ENCODE measurements at regions not wholly inside any gene's neighbourhood (a gene's known extent, or its start where the extent isn't known, plus 50 kb on each side); places are given as distances from the start of the nearest gene placed in this dataset.

GRCh38 chr2:12083081-12083581 is 336.7 kb downstream of the LPIN1 start:
- DNase-seq (ENCODE audit: low spot score): no peak

- no peak for DNase-seq (ENCODE audit: low spot score)
These were observed 337.4 kb downstream of the LPIN1 start for GRCh38 chr2:12083713-12084419.

- no peak for DNase-seq (ENCODE audit: low spot score)
These were observed 340.7 kb downstream of the LPIN1 start for GRCh38 chr2:12087175-12087574.

GRCh38 chr2:12087671-12088380 is 341.4 kb downstream of the LPIN1 start:
- DNase-seq (ENCODE audit: low spot score): no peak

GRCh38 chr2:12089001-12089400 is 342.6 kb downstream of the LPIN1 start:
- no peak for DNase-seq (ENCODE audit: low spot score)

- DNase-seq (ENCODE audit: low spot score): no peak
These were observed 343.1 kb downstream of the LPIN1 start for GRCh38 chr2:12089496-12089895.

- DNase-seq (ENCODE audit: low spot score): no peak
These were observed 343.6 kb downstream of the LPIN1 start for GRCh38 chr2:12090072-12090471.

- no peak for DNase-seq (ENCODE audit: low spot score)
These were observed 344.2 kb downstream of the LPIN1 start for GRCh38 chr2:12090590-12090989.

- no peak for DNase-seq (ENCODE audit: low spot score)
These were observed 344.9 kb downstream of the LPIN1 start for GRCh38 chr2:12091201-12091806.

GRCh38 chr2:12094134-12094533 is 347.7 kb downstream of the LPIN1 start:
- DNase-seq (ENCODE audit: low spot score): no peak

- no peak for DNase-seq (ENCODE audit: low spot score)
These were observed 349.8 kb downstream of the LPIN1 start for GRCh38 chr2:12096051-12096787.

- no peak for DNase-seq (ENCODE audit: low spot score)
These were observed 350.5 kb downstream of the LPIN1 start for GRCh38 chr2:12096788-12097449.

GRCh38 chr2:12097859-12098258 is 351.4 kb downstream of the LPIN1 start:
- no peak for DNase-seq (ENCODE audit: low spot score)

GRCh38 chr2:12099374-12099773 is 352.9 kb downstream of the LPIN1 start:
- DNase-seq (ENCODE audit: low spot score): no peak

GRCh38 chr2:12102679-12103078 is 356.2 kb downstream of the LPIN1 start:
- no peak for DNase-seq (ENCODE audit: low spot score)

GRCh38 chr2:12105180-12105579 is 358.7 kb downstream of the LPIN1 start:
- DNase-seq (ENCODE audit: low spot score): no peak

- DNase-seq (ENCODE audit: low spot score): no peak
These were observed 360.1 kb downstream of the LPIN1 start for GRCh38 chr2:12106440-12107080.

- DNase-seq (ENCODE audit: low spot score): no peak
These were observed 360.9 kb downstream of the LPIN1 start for GRCh38 chr2:12107321-12107720.

GRCh38 chr2:12107939-12108338 is 361.5 kb downstream of the LPIN1 start:
- DNase-seq (ENCODE audit: low spot score): no peak

GRCh38 chr2:12109363-12110017 is 363.1 kb downstream of the LPIN1 start:
- DNase-seq (ENCODE audit: low spot score): no peak

- no peak for DNase-seq (ENCODE audit: low spot score)
These were observed 363.6 kb downstream of the LPIN1 start for GRCh38 chr2:12110074-12110473.
